ENCODE measurements at regions not wholly inside any gene's neighbourhood (a gene's known extent, or its start where the extent isn't known, plus 50 kb on each side); places are given as distances from the start of the nearest gene placed in this dataset.

- Histone ChIP-seq H3K27me3 (ENCODE audit: insufficient read depth, low read depth, low read length) (no peaks in the 10 kb centered on the region), H3K4me3 (ENCODE audit: low read length) (no peak overlapping the region), H3K9ac (ENCODE audit: low read length) (no peak overlapping the region), H3K4me2 (ENCODE audit: low read length) (no peak overlapping the region), H3K27ac (ENCODE audit: low read length) (no peak overlapping the region), H4K20me1 (ENCODE audit: insufficient read depth) (no peaks in the 10 kb centered on the region), H3K9me2 (ENCODE audit: insufficient read depth, low read length) (no peaks in the 10 kb centered on the region), H3F3A (ENCODE audit: insufficient read depth, low read length, poor library complexity, severe bottlenecking) (no peaks in the 10 kb centered on the region), H3K79me2 (replicated peaks; ENCODE audit: insufficient read depth, low read length) (no peaks in the 10 kb centered on the region), H3K36me3 (ENCODE audit: insufficient read depth, low read length) (no peaks in the 10 kb centered on the region), H3K9me3 (ENCODE audit: low read length) (no peaks in the 10 kb centered on the region), H2AFZ (ENCODE audit: low read depth, low read length) (no peak overlapping the region)
- TF ChIP-seq CTCF (IDR thresholded peaks at IDR 0.05; ENCODE audit: poor library complexity, severe bottlenecking), result no peak
- no peak for TF ChIP-seq TAF1 (IDR thresholded peaks at IDR 0.05; ENCODE audit: low read depth)
- TF ChIP-seq EP300 (conservative IDR thresholded peaks at IDR 0.05; ENCODE audit: poor library complexity, severe bottlenecking), result no peak
- TF ChIP-seq MXI1 (conservative IDR thresholded peaks at IDR 0.05; ENCODE audit: poor library complexity, severe bottlenecking), result no peak
- no peak for TF ChIP-seq REST (IDR thresholded peaks at IDR 0.05; ENCODE audit: borderline replicate concordance)
- TF ChIP-seq SMC3 (conservative IDR thresholded peaks at IDR 0.05; ENCODE audit: poor library complexity), result no peak
- no peak for TF ChIP-seq POLR2AphosphoS5 (IDR thresholded peaks at IDR 0.05)
- no peak for TF ChIP-seq EZH2 (IDR thresholded peaks at IDR 0.05; ENCODE audit: borderline replicate concordance, insufficient read depth, low read length, poor library complexity, severe bottlenecking)
- no peak for TF ChIP-seq RAD21 (conservative IDR thresholded peaks at IDR 0.05)
Observed at GRCh38 chr5:32984851-32985610, 273.9 kb downstream of the NPR3 start.

GRCh38 chr5:32989815-32990214 lies 278.7 kb downstream of the NPR3 start:
- Histone ChIP-seq H3K4me3 (ENCODE audit: low read length) (no peak overlapping the region), H4K20me1 (ENCODE audit: insufficient read depth) (no peaks in the 10 kb centered on the region), H3F3A (ENCODE audit: insufficient read depth, low read length, poor library complexity, severe bottlenecking) (no peaks in the 10 kb centered on the region), H3K36me3 (ENCODE audit: insufficient read depth, low read length) (no peaks in the 10 kb centered on the region), H3K79me2 (replicated peaks; ENCODE audit: insufficient read depth, low read length) (no peaks in the 10 kb centered on the region), H3K4me2 (ENCODE audit: low read length) (no peak overlapping the region), H3K9me2 (ENCODE audit: insufficient read depth, low read length) (no peaks in the 10 kb centered on the region), H2AFZ (ENCODE audit: low read depth, low read length) (no peak overlapping the region), H3K27ac (ENCODE audit: low read length) (no peak overlapping the region), H3K9ac (ENCODE audit: low read length) (no peak overlapping the region), H3K27me3 (ENCODE audit: insufficient read depth, low read depth, low read length) (no peaks in the 10 kb centered on the region), H3K9me3 (ENCODE audit: low read length) (no peaks in the 10 kb centered on the region)
- no peak for TF ChIP-seq SMC3 (conservative IDR thresholded peaks at IDR 0.05; ENCODE audit: poor library complexity)
- TF ChIP-seq RAD21 (conservative IDR thresholded peaks at IDR 0.05), result no peak
- TF ChIP-seq TAF1 (IDR thresholded peaks at IDR 0.05; ENCODE audit: low read depth), result no peak
- no peak for TF ChIP-seq REST (IDR thresholded peaks at IDR 0.05; ENCODE audit: borderline replicate concordance)
- no peak for TF ChIP-seq MXI1 (conservative IDR thresholded peaks at IDR 0.05; ENCODE audit: poor library complexity, severe bottlenecking)
- TF ChIP-seq EP300 (conservative IDR thresholded peaks at IDR 0.05; ENCODE audit: poor library complexity, severe bottlenecking), result no peak
- TF ChIP-seq CTCF (IDR thresholded peaks at IDR 0.05; ENCODE audit: poor library complexity, severe bottlenecking), result no peak
- TF ChIP-seq EZH2 (IDR thresholded peaks at IDR 0.05; ENCODE audit: borderline replicate concordance, insufficient read depth, low read length, poor library complexity, severe bottlenecking), result no peak

All from neural cell (in vitro differentiated cells).